ENCODE measurements at regions not wholly inside any gene's neighbourhood (a gene's known extent, or its start where the extent isn't known, plus 50 kb on each side); places are given as distances from the start of the nearest gene placed in this dataset.

DNA sequence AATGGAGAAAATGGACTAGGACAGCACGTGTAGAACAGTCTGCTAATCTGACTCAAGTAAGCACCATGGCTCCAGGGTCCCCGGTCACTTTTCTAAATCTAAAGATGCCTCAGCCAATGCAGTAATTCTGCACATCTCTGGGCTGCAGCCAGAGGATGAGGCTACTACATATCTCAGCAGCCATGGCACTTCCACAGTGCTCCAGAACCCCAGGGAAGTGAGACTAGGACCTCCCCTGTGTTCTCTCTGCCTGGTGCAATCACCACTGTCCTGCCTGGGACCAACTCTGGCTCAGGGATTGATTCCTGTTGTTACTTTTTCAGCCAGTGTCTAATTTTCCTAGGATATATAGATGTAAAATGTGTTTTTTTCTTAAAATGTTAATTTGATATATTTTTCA, 129.4 kb upstream of the TOP3B start:
- no peak for DNase-seq (ENCODE audit: low read depth, low spot score)
- in situ Hi-C loops (cut with HindIII; ENCODE audit: low pct_unique_long_range_greater_than_20kb, low sequenced_read_pairs), result no loop called here

GRCh38 chr22:22111267-22111751, 128.7 kb upstream of the TOP3B start:
- DNase-seq (ENCODE audit: low read depth, low spot score), result no peak
- in situ Hi-C loops (cut with HindIII; ENCODE audit: low pct_unique_long_range_greater_than_20kb, low sequenced_read_pairs), result no loop called here

- DNase-seq (ENCODE audit: low read depth, low spot score), result peak; percentile 88
- in situ Hi-C loops (cut with HindIII; ENCODE audit: low pct_unique_long_range_greater_than_20kb, low sequenced_read_pairs), result no loop called here
Observed at GRCh38 chr22:22110548-22111266, 128.1 kb upstream of the TOP3B start.

DNA sequence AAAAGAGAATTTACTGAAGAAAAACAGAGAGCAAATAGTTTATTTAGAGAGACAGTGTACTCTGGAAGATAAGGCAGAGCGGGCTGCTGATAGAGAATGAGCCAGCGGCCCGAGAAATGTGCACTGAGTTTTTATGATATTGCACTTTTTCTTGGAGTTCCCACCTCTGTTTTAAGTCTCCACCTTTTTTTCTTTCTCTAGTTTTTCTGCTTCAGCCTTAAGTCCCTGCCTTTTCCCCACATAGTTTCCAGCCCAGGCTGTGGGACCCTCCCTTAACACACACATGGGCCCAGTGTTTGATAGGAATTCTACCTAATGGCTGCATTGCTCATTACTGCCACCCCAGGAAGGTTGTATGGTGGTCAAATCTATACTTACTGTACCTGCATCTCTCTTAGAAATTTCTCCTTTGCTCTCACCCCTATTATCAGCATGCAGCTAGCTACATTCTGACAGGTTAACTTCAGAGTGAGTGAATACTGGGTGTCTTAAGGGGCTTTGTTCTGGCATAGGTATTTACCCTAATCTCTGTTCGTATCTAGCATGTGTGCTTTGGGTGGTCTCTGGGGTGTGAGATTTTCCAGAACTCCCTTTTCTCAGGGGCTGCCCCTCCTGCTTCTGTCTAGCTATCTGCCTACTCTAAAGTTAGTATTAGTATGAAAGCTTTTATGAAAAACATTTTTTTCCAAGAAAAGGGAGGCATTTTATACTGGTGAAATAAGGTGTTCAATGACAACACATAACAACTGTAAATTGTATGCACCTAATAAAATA, 127.3 kb upstream of the TOP3B start:
- in situ Hi-C loops (cut with HindIII; ENCODE audit: low pct_unique_long_range_greater_than_20kb, low sequenced_read_pairs), result no loop called here
- DNase-seq (ENCODE audit: low read depth, low spot score), result peak; percentile 16

DNA sequence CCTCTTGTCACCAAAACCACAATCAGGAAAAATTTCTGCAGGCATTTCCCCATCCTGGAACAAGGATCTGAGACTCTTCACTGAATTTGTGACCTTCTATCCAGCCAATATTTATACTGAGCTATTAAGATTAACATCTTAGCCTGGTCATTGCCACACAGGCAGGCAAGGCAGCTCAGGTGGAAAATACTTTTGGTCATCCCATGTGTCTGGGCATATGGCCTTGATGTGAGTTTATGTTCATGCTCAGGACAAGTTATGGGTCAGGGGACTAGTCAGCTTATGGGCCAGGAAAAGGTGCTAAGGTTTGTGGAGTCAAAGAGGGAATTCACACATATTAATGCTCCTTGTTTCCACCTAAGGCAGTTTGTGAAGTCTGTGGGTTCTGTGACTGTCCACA, 124.3 kb upstream of the TOP3B start:
- in situ Hi-C loops (cut with HindIII; ENCODE audit: low pct_unique_long_range_greater_than_20kb, low sequenced_read_pairs), result no loop called here
- no peak for DNase-seq (ENCODE audit: low read depth, low spot score)

GRCh38 chr22:22105364-22105763, 122.8 kb upstream of the TOP3B start:
- in situ Hi-C loops (cut with HindIII; ENCODE audit: low pct_unique_long_range_greater_than_20kb, low sequenced_read_pairs), result no loop called here
- no peak for DNase-seq (ENCODE audit: low read depth, low spot score)

- DNase-seq (ENCODE audit: low read depth, low spot score), result peak; percentile 68
- in situ Hi-C loops (cut with HindIII; ENCODE audit: low pct_unique_long_range_greater_than_20kb, low sequenced_read_pairs), result no loop called here
Observed at GRCh38 chr22:22103078-22103875, 120.7 kb upstream of the TOP3B start.

GRCh38 chr22:22099833-22100812, 117.5 kb upstream of the TOP3B start:
- peak; percentile 57 for DNase-seq (ENCODE audit: low read depth, low spot score)
- in situ Hi-C loops (cut with HindIII; ENCODE audit: low pct_unique_long_range_greater_than_20kb, low sequenced_read_pairs), result no loop called here

DNA sequence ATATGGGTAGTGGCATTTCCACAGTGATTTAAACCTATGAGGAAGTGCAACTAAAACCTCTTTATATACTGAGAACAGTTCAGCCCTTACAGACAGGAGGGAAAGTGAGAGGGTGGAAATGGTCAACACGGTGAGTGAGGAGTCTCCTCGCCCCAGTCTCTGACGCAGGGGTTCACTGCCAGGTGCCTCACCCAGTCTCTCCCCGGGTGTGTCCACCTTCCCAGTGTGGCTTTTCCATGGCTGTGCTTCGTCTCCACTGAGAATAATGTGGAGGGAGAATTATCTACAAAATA, 116.6 kb upstream of the TOP3B start:
- in situ Hi-C loops (cut with HindIII; ENCODE audit: low pct_unique_long_range_greater_than_20kb, low sequenced_read_pairs), result no loop called here
- DNase-seq (ENCODE audit: low read depth, low spot score), result no peak

GRCh38 chr22:22098457-22099193, 116.0 kb upstream of the TOP3B start:
- in situ Hi-C loops (cut with HindIII; ENCODE audit: low pct_unique_long_range_greater_than_20kb, low sequenced_read_pairs), result no loop called here
- no peak for DNase-seq (ENCODE audit: low read depth, low spot score)

GRCh38 chr22:22097727-22098228, 115.2 kb upstream of the TOP3B start:
- in situ Hi-C loops (cut with HindIII; ENCODE audit: low pct_unique_long_range_greater_than_20kb, low sequenced_read_pairs), result no loop called here
- DNase-seq (ENCODE audit: low read depth, low spot score), result no peak

GRCh38 chr22:22094921-22095320, 112.3 kb upstream of the TOP3B start:
- in situ Hi-C loops (cut with HindIII; ENCODE audit: low pct_unique_long_range_greater_than_20kb, low sequenced_read_pairs), result no loop called here
- DNase-seq (ENCODE audit: low read depth, low spot score), result no peak

DNA sequence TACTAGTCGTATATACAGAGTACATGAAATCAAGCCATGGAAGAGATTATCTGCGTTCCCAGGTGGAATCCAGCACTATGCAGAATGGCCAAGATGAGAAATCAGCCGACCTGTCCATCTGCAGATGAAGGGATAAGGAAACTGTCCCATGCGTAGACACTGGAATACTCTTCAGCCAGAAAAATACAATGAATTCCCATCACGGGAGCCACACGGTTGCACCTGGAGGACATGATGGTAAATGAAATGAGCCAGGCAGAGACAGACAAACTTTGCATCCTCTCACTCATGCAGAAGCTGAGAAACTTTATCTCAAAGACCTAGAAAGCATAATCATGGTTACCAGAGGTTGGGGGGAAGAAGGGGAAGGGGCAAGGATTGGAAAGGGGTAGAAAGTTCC, 111.9 kb upstream of the TOP3B start:
- in situ Hi-C loops (cut with HindIII; ENCODE audit: low pct_unique_long_range_greater_than_20kb, low sequenced_read_pairs), result no loop called here
- DNase-seq (ENCODE audit: low read depth, low spot score), result no peak

DNA sequence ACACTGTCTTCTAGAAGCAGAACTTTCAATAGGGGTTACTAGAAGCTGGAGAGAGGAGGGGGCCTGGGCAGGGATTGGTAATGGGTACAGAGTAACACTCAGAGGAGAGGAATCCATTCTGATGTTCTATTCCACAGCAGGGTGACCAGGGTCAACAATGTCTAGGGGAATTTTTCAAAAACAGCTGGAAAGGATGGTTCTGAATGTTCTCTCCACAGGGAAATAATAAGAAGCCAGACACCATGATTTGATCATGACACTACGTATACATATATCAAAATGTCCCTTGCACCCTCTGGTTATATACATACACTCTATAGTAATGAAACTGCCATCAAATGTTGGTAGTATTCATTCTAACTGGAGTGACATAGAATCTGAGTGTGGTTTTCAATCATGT, 111.2 kb upstream of the TOP3B start:
- in situ Hi-C loops (cut with HindIII; ENCODE audit: low pct_unique_long_range_greater_than_20kb, low sequenced_read_pairs), result no loop called here
- no peak for DNase-seq (ENCODE audit: low read depth, low spot score)

GRCh38 chr22:22092974-22093373, 110.4 kb upstream of the TOP3B start:
- in situ Hi-C loops (cut with HindIII; ENCODE audit: low pct_unique_long_range_greater_than_20kb, low sequenced_read_pairs), result no loop called here
- DNase-seq (ENCODE audit: low read depth, low spot score), result no peak

- in situ Hi-C loops (cut with HindIII; ENCODE audit: low pct_unique_long_range_greater_than_20kb, low sequenced_read_pairs), result no loop called here
- DNase-seq (ENCODE audit: low read depth, low spot score), result no peak
Observed at GRCh38 chr22:22092101-22092500, 109.5 kb upstream of the TOP3B start.

GRCh38 chr22:22091400-22091878, 108.9 kb upstream of the TOP3B start:
- DNase-seq (ENCODE audit: low read depth, low spot score), result no peak
- in situ Hi-C loops (cut with HindIII; ENCODE audit: low pct_unique_long_range_greater_than_20kb, low sequenced_read_pairs), result no loop called here
